ENCODE measurements at regions not wholly inside any gene's neighbourhood (a gene's known extent, or its start where the extent isn't known, plus 50 kb on each side); places are given as distances from the start of the nearest gene placed in this dataset.

DNA sequence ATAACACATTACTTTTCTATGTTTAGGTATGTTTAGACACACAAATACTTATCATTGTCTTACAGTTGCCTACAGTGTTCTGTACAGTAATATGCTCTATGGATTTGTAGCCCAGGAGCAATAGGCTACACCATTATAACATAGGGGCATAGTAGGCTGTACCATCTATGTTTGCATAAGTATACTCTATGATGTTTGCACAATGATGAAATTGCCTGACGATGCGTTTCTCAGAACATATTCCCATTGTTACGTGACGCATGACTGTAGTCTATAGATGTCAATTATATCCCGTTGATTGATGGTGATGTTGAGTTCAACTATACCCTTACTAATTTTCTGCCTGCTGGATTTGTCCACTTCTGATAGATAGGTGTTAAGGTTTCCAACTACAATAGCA is 139.4 kb upstream of the PFN2 start:
- DNase-seq (ENCODE audit: low spot score), result no peak
- TF ChIP-seq, protein P1, sequence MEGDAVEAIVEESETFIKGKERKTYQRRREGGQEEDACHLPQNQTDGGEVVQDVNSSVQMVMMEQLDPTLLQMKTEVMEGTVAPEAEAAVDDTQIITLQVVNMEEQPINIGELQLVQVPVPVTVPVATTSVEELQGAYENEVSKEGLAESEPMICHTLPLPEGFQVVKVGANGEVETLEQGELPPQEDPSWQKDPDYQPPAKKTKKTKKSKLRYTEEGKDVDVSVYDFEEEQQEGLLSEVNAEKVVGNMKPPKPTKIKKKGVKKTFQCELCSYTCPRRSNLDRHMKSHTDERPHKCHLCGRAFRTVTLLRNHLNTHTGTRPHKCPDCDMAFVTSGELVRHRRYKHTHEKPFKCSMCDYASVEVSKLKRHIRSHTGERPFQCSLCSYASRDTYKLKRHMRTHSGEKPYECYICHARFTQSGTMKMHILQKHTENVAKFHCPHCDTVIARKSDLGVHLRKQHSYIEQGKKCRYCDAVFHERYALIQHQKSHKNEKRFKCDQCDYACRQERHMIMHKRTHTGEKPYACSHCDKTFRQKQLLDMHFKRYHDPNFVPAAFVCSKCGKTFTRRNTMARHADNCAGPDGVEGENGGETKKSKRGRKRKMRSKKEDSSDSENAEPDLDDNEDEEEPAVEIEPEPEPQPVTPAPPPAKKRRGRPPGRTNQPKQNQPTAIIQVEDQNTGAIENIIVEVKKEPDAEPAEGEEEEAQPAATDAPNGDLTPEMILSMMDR (IDR thresholded peaks at IDR 0.05; ENCODE audit: extremely low read depth, missing control alignments), result no peak

DNA sequence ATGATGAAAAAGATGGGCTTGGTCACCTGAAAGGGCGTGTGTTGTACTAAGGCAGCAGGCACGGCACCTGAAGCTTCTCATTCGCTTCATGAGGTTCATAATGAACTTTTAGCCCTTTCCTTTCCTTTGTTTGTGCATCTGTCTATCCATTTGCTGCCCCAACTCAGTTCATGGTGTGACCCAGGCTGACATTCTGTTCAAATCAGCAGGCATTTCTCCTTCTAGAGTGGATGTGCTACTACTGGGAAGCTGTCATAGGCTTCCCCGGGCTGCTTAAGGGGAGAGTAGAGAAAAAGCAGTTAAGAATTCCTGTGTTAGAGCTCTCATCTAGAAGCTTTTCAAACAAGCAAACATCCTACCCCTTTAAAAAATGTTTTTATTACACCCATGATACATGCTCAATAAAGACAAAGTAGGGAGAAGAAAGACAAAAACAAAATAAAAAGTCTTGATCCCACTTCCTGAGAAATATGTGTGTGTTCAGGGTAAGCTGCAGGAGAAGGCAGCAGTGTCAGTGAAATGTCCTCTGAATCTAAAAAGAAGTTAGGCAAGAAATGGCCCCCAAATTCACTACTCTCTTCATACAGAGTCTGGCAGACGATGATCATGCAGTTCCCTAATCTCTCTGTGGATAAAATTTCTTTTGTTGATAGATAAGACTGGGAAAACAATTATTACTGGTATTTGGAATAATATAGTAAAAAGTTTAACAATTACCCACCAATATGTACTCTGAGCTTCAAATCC is 136.9 kb upstream of the PFN2 start:
- no peak for DNase-seq (ENCODE audit: low spot score)
- TF ChIP-seq, protein P1 (IDR thresholded peaks at IDR 0.05; ENCODE audit: extremely low read depth, missing control alignments), result no peak

DNA sequence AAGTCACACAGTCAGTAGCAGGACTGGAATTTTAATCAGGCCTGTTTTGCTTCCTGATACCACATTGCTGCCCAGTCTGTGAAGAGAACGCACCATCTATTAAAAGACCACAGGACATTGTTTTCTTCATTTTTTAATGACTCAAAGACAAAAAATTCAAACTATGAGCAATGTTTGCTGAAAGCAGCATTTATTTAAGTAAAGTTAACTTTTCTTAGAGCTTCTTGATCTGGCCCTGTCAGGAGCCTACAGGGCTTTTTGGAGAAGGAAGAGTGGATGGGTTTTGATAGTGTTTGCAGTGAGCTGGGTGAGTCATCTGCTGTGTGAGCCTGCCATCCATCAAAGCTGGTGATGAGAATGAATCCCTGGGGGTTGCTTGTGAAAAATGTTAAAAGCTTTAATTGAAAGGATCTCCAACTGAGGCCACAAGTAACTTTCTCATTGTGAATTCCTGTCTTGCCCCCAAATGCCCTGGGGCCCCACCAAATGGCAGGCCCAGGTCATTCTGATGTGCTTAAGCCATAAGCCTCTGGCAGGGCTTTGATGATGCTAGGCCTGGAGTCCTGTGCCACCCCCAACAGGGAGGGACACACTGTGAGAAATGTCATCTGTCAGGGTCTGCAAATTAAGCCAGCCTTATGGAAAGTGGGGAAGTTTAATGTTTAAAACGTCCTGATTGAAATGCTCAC is 136.2 kb upstream of the PFN2 start:
- TF ChIP-seq, protein P1 (IDR thresholded peaks at IDR 0.05; ENCODE audit: extremely low read depth, missing control alignments), result no peak
- DNase-seq (ENCODE audit: low spot score), result no peak

DNA sequence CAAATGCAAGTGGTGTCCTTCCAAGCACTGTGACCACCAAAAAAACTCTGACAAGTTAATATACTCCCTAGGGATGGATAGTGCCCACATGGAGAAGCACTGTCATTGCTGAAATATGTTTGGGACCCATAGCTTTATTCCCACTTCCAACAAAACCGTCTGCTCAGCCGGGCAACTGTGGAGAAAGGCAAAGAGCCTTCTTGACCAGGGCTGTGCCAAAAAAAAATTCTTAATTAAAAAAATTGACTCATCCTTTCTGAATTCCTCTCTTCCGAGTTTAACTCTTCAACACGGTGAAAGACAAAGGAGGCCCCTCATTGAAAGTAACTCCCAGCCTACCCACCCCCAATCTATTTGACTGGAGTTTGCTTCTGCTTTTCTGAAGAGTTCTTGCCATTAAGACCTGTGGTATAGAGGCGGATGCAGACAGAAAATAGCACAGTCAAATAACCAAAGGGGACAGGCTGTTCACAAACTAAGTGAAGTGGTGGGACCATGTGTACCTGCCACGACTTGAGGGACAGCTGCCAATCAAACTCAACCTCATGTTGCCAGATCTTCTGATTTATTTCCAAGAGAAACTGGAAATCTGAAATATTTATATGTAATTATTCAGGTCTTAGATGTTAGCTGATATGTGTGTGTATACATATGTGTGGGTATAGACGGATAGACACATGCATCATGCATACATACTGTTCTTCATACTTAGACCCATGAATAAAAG is 135.4 kb upstream of the PFN2 start:
- TF ChIP-seq, protein P1 (IDR thresholded peaks at IDR 0.05; ENCODE audit: extremely low read depth, missing control alignments), result no peak
- DNase-seq (ENCODE audit: low spot score), result no peak

DNA sequence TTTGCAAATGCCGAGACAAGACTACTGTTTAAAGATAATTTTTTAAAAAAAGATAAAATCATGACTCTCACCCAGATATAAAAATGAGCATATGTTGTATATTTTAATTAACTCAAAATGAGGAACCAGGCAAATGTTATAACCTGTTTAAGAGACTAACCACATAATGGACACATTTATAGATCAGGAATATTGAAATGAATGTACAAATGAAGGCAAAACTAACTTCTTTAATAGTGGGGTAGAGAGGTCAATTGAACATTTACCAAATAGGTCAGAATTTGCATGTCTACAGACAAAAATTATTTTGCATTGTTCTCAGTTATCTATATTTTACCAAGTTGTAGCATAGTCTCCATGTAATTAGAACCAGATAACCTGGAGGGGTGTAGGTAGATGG is 134.3 kb upstream of the PFN2 start:
- no peak for DNase-seq (ENCODE audit: low spot score)

DNA sequence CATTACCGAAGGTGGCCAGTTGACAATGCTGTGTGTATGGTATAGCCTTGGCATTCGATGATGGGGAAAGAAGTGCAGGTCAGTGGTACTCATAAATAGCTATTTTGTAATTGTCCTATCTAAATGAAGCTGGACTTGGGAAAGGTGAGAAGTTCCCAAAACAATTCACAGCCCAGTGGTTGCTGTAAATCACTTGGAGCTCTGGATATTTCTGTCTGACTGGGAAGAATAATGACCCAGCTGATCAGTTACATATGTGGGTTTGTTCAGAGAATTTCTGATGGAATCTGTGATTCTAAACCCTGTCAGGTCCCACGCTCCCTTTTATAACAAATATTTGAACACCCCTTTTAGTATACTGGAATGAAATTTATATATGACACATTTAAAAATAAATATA is 133.9 kb upstream of the PFN2 start:
- TF ChIP-seq, protein P1 (IDR thresholded peaks at IDR 0.05; ENCODE audit: extremely low read depth, missing control alignments), result no peak
- DNase-seq (ENCODE audit: low spot score), result no peak

More for the DNA sequence above, 134.3 kb upstream of the PFN2 start:
- TF ChIP-seq, protein P1 (IDR thresholded peaks at IDR 0.05; ENCODE audit: extremely low read depth, missing control alignments), result no peak

DNA sequence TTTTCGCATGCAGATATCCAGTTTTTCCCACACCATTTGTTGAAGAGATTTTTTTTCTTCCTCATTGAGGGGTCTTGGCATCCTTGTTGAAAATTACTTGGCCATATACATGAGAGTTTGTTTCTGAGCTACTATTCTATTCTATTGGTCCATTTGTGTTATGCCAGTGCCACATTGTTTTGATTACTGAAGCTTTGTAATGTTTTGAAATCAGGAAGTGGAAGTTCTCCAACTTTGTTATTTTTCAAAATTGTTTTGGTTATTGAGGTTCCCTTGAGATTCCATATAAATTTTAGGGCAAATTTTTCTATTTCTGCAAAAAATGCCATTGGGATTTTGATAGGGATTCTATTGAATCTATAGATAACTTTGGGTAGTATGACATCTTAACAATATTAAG is 130.3 kb upstream of the PFN2 start:
- TF ChIP-seq, protein P1 (IDR thresholded peaks at IDR 0.05; ENCODE audit: extremely low read depth, missing control alignments), result no peak
- DNase-seq (ENCODE audit: low spot score), result no peak

All from GM20000 (cell line).